ENCODE measurements at regions not wholly inside any gene's neighbourhood (a gene's known extent, or its start where the extent isn't known, plus 50 kb on each side); places are given as distances from the start of the nearest gene placed in this dataset.

GRCh38 chr2:15735484-15736326, 144.0 kb downstream of the DDX1 start:
- no peak overlapping the region for H3K56ac ChIP-seq (replicated peaks; ENCODE audit: insufficient read length, low read depth, low read length)
- no peaks in the 10 kb centered on the region for H3K79me2 ChIP-seq (ENCODE audit: control insufficient read depth in 1 of 2, insufficient read depth in 2 of 2, low read length in 2 of 2)
- no peak overlapping the region for H3K4ac ChIP-seq (replicated peaks; ENCODE audit: insufficient read length, low read depth, low read length)
- no peak overlapping the region for H2AFZ ChIP-seq (ENCODE audit: low read length)
- no peak overlapping the region for H2BK12ac ChIP-seq (ENCODE audit: low read depth, low read length)
- no peak overlapping the region for H2BK20ac ChIP-seq (ENCODE audit: low read length)
- no peak for FAIRE-seq
- 89% methylated on average over 6 of the region's 6 CpGs; no CpG with 5 or more reads in 1 of the 2 experiments for WGBS, 2 experiments (ENCODE audit: extremely low coverage in 1 of 2, insufficient coverage in 1 of 2, insufficient read length in 1 of 2, insufficient replicate concordance in 2 of 2, low coverage in 1 of 2, low lambda C conversion rate in 2 of 2, missing lambda C conversion rate in 1 of 2)
- H2BK120ac ChIP-seq (replicated peaks; ENCODE audit: low read depth, low read length) = no peak overlapping the region
- H3K79me1 ChIP-seq (ENCODE audit: low read depth, low read length) = no peaks in the 10 kb centered on the region
- TF ChIP-seq KDM1A (IDR thresholded peaks at IDR 0.05; ENCODE audit: borderline replicate concordance, low read length) (no peak), EGR1 (IDR thresholded peaks at IDR 0.05; ENCODE audit: borderline replicate concordance, low read depth, low read length) (no peak), POLR2AphosphoS5 (IDR thresholded peaks at IDR 0.05; ENCODE audit: low read depth, low read length) (no peak), TCF12 (IDR thresholded peaks at IDR 0.05; ENCODE audit: low read depth, low read length) (no peak), NRF1 (IDR thresholded peaks at IDR 0.05; ENCODE audit: low read depth, low read length) (no peak), CBX5 (IDR thresholded peaks at IDR 0.05; ENCODE audit: low read depth, low read length) (no peak), MAX (IDR thresholded peaks at IDR 0.05) (no peak), RAD21 (IDR thresholded peaks at IDR 0.05 in 1 of 2, conservative IDR thresholded peaks at IDR 0.05 in 1 of 2; ENCODE audit: low read depth in 2 of 2, low read length in 2 of 2) (no peak), E2F6 (IDR thresholded peaks at IDR 0.05) (no peak)
- H2AK5ac ChIP-seq (ENCODE audit: low read depth, low read length) = no peak overlapping the region
- H3K36me3 ChIP-seq (ENCODE audit: control insufficient read depth in 2 of 4, insufficient read depth in 4 of 4, low read length in 3 of 4) = no peaks in the 10 kb centered on the region
- no peaks in the 10 kb centered on the region for H4K20me1 ChIP-seq (replicated peaks in 1 of 2; ENCODE audit: control insufficient read depth in 1 of 2, insufficient read depth in 2 of 2, low read length in 2 of 2)
- H3K23me2 ChIP-seq (ENCODE audit: low read depth, low read length) = 0 out of 2 replicates have a peak, but pooled peaks cover 2% of the 10 kb centered on the region
- H3K14ac ChIP-seq (ENCODE audit: insufficient read length) = no peak overlapping the region
- H3K23ac ChIP-seq (ENCODE audit: insufficient read length) = no peak overlapping the region
- no peak overlapping the region for H4K5ac ChIP-seq (ENCODE audit: insufficient read length, low read depth, low read length)
- H3K4me1 ChIP-seq (replicated peaks in 1 of 4; ENCODE audit: control insufficient read depth in 3 of 4, insufficient read depth in 4 of 4, low read length in 3 of 4) = peaks cover 0 to 4% (median 0%) of the 10 kb centered on the region in 4 experiments; a peak in 1 of 7 replicates
- no peak overlapping the region for H4K8ac ChIP-seq (ENCODE audit: extremely low read depth, insufficient read depth, low read length)
- CTCF ChIA-PET (ENCODE audit: partially characterized antibody) = interaction anchor here (0.9 to 5.0 kb wide), 6 partner anchors 10 to 98 kb away, joined by 3 to 29 read pairs (median 4); no protein-coding TSS in a partner anchor
- POLR2A ChIA-PET (ENCODE audit: partially characterized antibody) = interaction anchor here (1.1 kb wide), 1 partner anchor 12 kb away, joined by 3 read pairs; no protein-coding TSS in a partner anchor
- no peak overlapping the region for H3K18ac ChIP-seq (ENCODE audit: extremely low read depth, low read length)
- no peak overlapping the region for H4K91ac ChIP-seq (replicated peaks; ENCODE audit: insufficient read length, low read length)
- no peak overlapping the region for H2BK5ac ChIP-seq (ENCODE audit: low read depth, low read length)
- H3K9ac ChIP-seq (replicated peaks in 1 of 4; ENCODE audit: extremely low read depth in 1 of 4, low read depth in 3 of 4, low read length in 3 of 4) = no peak overlapping the region
- H3K4me2 ChIP-seq (ENCODE audit: insufficient read depth in 1 of 2, low read depth in 2 of 2, low read length in 2 of 2) = no peak overlapping the region
- H2BK15ac ChIP-seq (ENCODE audit: low read length) = 0 out of 2 replicates have a peak overlapping the region, but pooled peaks have one; percentile 29
- no peaks in the 10 kb centered on the region for H3K27me3 ChIP-seq (replicated peaks in 1 of 4; ENCODE audit: control insufficient read depth in 3 of 4, extremely low read depth in 1 of 4, insufficient read depth in 3 of 4, low read length in 3 of 4)
- DNase-seq (ENCODE audit: low read depth in 1 of 2, low spot score in 2 of 2) = no peak
- H3K9me3 ChIP-seq (ENCODE audit: insufficient read depth in 2 of 2, low read depth in 1 of 2, low read length in 1 of 2) = no peaks in the 10 kb centered on the region
- no peak overlapping the region for H3K27ac ChIP-seq (ENCODE audit: low read depth, low read length)
- no peak overlapping the region for H3K4me3 ChIP-seq (ENCODE audit: extremely low read depth in 1 of 4, insufficient read depth in 2 of 4, low read depth in 3 of 4, low read length in 4 of 4)
